Sigmoid colon (tissue), 6 donors: ENCODE measurements at regions not wholly inside any gene's neighbourhood (a gene's known extent, or its start where the extent isn't known, plus 50 kb on each side); places are given as distances from the start of the nearest gene placed in this dataset.

Experiments used
- DNase-seq: peaks from one replicate; pipeline ENCODE4 v3.0.0-alpha.2; 2019
- H3K27ac ChIP-seq, 4 donors: fragments of 200-600 bp; sonication (generic); one replicate each; pipeline ENCODE4 v1.5.1; 2016 to 2019; ENCODE audit warnings: mild to moderate bottlenecking in 1 of 4
- H3K27me3 ChIP-seq, 3 donors: fragments of 200-600 bp; sonication (generic); one replicate each; pipeline ENCODE4 v1.5.1; 2019; ENCODE audit warnings: mild to moderate bottlenecking in 1 of 3
- H3K36me3 ChIP-seq, 4 donors: fragments of 200-600 bp; sonication (generic); one replicate each; pipeline ENCODE4 v1.5.1; 2016 to 2019
- H3K4me1 ChIP-seq, 4 donors: fragments of 200-600 bp; sonication (generic); one replicate each; pipeline ENCODE4 v1.5.1; 2017 to 2019
- H3K4me3 ChIP-seq, 4 donors: fragments of 200-600 bp; sonication (generic); one replicate each; pipeline ENCODE4 v1.5.1; 2017 to 2019; ENCODE audit warnings: mild to moderate bottlenecking in 2 of 4, moderate library complexity in 1 of 4
- H3K9me3 ChIP-seq, 4 donors: fragments of 200-600 bp in 3 of 4; sonication (generic) in 3 of 4; one replicate each; pipeline versions ENCODE4 v1.5.1 to v1.6.1; 2013 to 2019
- EP300 ChIP-seq, 4 donors: sonication (generic); formaldehyde crosslinking; IDR thresholded peaks; one replicate each; pipeline ENCODE4 v1.6.1; 2017; ENCODE audit warnings: antibody characterized with exemption in 4 of 4
- POLR2A ChIP-seq, 2 donors: fragments of 450-650 bp; IDR thresholded peaks; one replicate each; pipeline ENCODE4 v1.6.1; 2016; ENCODE audit warnings: antibody characterized with exemption in 2 of 2, mild to moderate bottlenecking in 2 of 2, moderate library complexity in 2 of 2
- POLR2AphosphoS5 ChIP-seq, 4 donors: sonication (generic); formaldehyde crosslinking; IDR thresholded peaks; one replicate each; pipeline ENCODE4 v1.6.1; 2017; ENCODE audit warnings: antibody characterized with exemption in 4 of 4
- WGBS, 2 donors: extraction: QIAGEN DNeasy Blood & Tissue Kit; methylation state at CpG; one replicate each; pipeline ENCODE4 v1.1.7; 2013; 5-methylcytosine and 5-hydroxymethylcytosine counted together
- intact Hi-C: fragments of 100-400 bp; cut with DNase I; formaldehyde crosslinking; loops from one replicate; pipeline ENCODE4 v1.15.1; 2023
- TF ChIP-seq, protein P1 (sequence below), 4 experiments: fragments of 450-650 bp in 3 of 4; fragments of 200-600 bp in 1 of 4; IDR thresholded peaks; one replicate each; pipeline ENCODE4 v1.5.1; 2016 to 2019; ENCODE audit warnings: antibody characterized with exemption in 4 of 4, mild to moderate bottlenecking in 3 of 4, moderate library complexity in 2 of 4
- donor health status: healthy with polysubstance abuse.
- donor health status: healthy.

- Histone ChIP-seq H3K27ac (no peak overlapping the region), H3K9me3 (peaks cover 0 to 1% (median 0%) of the 10 kb centered on the region in 4 donors), H3K4me1 (no peaks in the 10 kb centered on the region), H3K27me3 (no peaks in the 10 kb centered on the region), H3K4me3 (no peak overlapping the region), H3K36me3 (no peaks in the 10 kb centered on the region)
- TF ChIP-seq, protein P1, sequence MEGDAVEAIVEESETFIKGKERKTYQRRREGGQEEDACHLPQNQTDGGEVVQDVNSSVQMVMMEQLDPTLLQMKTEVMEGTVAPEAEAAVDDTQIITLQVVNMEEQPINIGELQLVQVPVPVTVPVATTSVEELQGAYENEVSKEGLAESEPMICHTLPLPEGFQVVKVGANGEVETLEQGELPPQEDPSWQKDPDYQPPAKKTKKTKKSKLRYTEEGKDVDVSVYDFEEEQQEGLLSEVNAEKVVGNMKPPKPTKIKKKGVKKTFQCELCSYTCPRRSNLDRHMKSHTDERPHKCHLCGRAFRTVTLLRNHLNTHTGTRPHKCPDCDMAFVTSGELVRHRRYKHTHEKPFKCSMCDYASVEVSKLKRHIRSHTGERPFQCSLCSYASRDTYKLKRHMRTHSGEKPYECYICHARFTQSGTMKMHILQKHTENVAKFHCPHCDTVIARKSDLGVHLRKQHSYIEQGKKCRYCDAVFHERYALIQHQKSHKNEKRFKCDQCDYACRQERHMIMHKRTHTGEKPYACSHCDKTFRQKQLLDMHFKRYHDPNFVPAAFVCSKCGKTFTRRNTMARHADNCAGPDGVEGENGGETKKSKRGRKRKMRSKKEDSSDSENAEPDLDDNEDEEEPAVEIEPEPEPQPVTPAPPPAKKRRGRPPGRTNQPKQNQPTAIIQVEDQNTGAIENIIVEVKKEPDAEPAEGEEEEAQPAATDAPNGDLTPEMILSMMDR (IDR thresholded peaks at IDR 0.05): no peak
- TF ChIP-seq POLR2AphosphoS5 (IDR thresholded peaks at IDR 0.05) (no peak), POLR2A (IDR thresholded peaks at IDR 0.05) (no peak), EP300 (IDR thresholded peaks at IDR 0.05) (no peak)
- no peak for DNase-seq
- intact Hi-C loops: no loop called here
- WGBS, 2 donors: 65 to 74% methylated on average over 3 of the region's 3 CpGs
Observed at GRCh38 chr7:142689439-142690120, 59.7 kb upstream of the PRSS1 start.

GRCh38 chr7:142685877-142686508, 63.3 kb upstream of the PRSS1 start:
- Histone ChIP-seq H3K27ac (no peak overlapping the region), H3K4me3 (no peak overlapping the region), H3K4me1 (no peaks in the 10 kb centered on the region), H3K9me3 (peaks cover 0 to 1% (median 0%) of the 10 kb centered on the region in 4 donors), H3K36me3 (no peaks in the 10 kb centered on the region), H3K27me3 (no peaks in the 10 kb centered on the region)
- 51 to 69% methylated on average over 2 of the region's 2 CpGs for WGBS, 2 donors
- TF ChIP-seq EP300 (IDR thresholded peaks at IDR 0.05) (no peak), POLR2A (IDR thresholded peaks at IDR 0.05) (no peak)
- no peak for DNase-seq
- intact Hi-C loops: no loop called here

DNA sequence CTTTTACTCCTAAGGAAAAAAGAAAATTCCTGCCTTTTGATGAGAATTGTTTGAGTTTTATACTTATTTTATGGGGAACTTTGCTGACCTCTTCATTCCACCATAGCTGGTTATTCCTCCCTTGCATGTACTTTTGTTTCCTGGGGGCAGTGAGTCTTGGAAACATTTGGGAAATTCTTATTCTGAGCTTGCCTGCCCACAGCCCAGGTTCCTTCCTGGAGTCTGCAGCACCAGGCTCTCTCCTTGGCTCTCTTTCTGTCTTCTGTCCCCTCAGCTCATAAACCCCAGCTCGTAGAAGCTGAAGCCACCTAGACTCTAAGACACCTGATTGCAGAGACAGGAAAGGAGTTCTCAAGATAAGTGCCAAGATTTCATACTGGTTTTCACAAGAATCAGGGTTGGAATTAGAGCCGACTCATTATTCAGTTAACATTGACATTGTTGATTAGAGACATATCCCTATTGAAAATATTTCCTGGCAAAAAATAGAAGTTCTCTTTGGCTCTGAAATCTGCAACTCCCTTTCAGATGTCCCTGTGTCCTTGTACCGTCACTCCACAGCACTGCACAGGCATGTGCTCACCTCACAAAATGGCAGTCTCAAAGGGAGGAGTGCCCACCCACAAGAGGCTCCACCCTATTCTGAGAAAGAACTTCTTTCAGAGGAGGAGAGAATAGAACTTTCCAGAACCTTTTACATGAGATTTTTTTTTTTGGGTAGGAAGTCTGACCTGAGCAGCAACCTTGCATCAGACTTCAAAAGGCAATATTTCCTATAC, 67.8 kb upstream of the PRSS1 start:
- intact Hi-C loops: no loop called here
- Histone ChIP-seq H3K4me1 (no peaks in the 10 kb centered on the region), H3K27me3 (no peaks in the 10 kb centered on the region), H3K27ac (no peak overlapping the region), H3K9me3 (peaks cover 0 to 3% (median 0%) of the 10 kb centered on the region in 4 donors), H3K4me3 (no peak overlapping the region), H3K36me3 (no peaks in the 10 kb centered on the region)
- no peak for TF ChIP-seq POLR2A (IDR thresholded peaks at IDR 0.05)
- no peak for TF ChIP-seq POLR2AphosphoS5 (IDR thresholded peaks at IDR 0.05)
- TF ChIP-seq, protein P1 (IDR thresholded peaks at IDR 0.05): no peak
- no peak for TF ChIP-seq EP300 (IDR thresholded peaks at IDR 0.05)
- DNase-seq: no peak
- 64 to 69% methylated on average over 3 of the region's 3 CpGs for WGBS, 2 donors

DNA sequence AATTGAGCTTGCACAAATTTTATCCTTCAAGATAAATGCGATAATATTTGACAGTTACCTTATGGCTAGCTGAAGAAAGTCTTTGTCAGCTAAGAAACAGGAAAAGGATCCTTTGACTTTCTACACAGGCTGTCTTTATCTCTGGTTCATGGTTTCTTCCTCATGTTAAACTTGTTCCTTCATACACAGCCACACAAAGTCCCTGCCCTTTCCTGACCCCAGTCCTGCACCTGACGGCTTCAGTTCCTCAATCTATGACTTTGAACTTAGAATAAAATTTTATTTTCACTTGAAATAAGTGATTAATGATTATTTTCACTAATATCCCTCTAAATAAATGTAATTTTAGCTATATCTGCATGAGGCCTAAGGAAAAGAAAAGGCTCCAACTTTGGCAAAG, 77.8 kb upstream of the PRSS1 start:
- Histone ChIP-seq H3K4me1 (no peaks in the 10 kb centered on the region), H3K27ac (no peak overlapping the region), H3K9me3 (no peaks in the 10 kb centered on the region), H3K4me3 (no peak overlapping the region), H3K27me3 (no peaks in the 10 kb centered on the region), H3K36me3 (no peaks in the 10 kb centered on the region)
- TF ChIP-seq POLR2A (IDR thresholded peaks at IDR 0.05): no peak
- TF ChIP-seq, protein P1 (IDR thresholded peaks at IDR 0.05): no peak
- no peak for TF ChIP-seq POLR2AphosphoS5 (IDR thresholded peaks at IDR 0.05)
- TF ChIP-seq EP300 (IDR thresholded peaks at IDR 0.05): no peak
- no peak for DNase-seq
- intact Hi-C loops: no loop called here
- 38 to 62% methylated on average over 2 of the region's 2 CpGs for WGBS, 2 donors

GRCh38 chr7:142670511-142670910, 78.8 kb upstream of the PRSS1 start:
- Histone ChIP-seq H3K27ac (no peak overlapping the region), H3K27me3 (no peaks in the 10 kb centered on the region), H3K9me3 (no peaks in the 10 kb centered on the region), H3K36me3 (no peaks in the 10 kb centered on the region), H3K4me3 (no peak overlapping the region), H3K4me1 (no peaks in the 10 kb centered on the region)
- intact Hi-C loops: no loop called here
- DNase-seq: no peak
- 22 to 67% methylated on average over 1 of the region's 1 CpG for whole genome bisulfite sequencing, 2 donors
- TF ChIP-seq, protein P1 (IDR thresholded peaks at IDR 0.05): no peak
- TF ChIP-seq POLR2AphosphoS5 (IDR thresholded peaks at IDR 0.05): no peak
- no peak for TF ChIP-seq EP300 (IDR thresholded peaks at IDR 0.05)
- TF ChIP-seq POLR2A (IDR thresholded peaks at IDR 0.05): no peak
